HG03159 (cell line): ENCODE measurements at regions not wholly inside any gene's neighbourhood (a gene's known extent, or its start where the extent isn't known, plus 50 kb on each side); places are given as distances from the start of the nearest gene placed in this dataset.
A peak's percentile ranks its signal among the peaks of the same experiment; 100 is the strongest.

Experiments
- ATAC-seq: cut with Tn5 transposase; IDR thresholded peaks from one replicate; pipeline ENCODE4 v1.9.1; 2021; ENCODE audit warnings: mild to moderate bottlenecking, moderate library complexity; ENCODE audit not compliant: unreplicated experiment

DNA sequence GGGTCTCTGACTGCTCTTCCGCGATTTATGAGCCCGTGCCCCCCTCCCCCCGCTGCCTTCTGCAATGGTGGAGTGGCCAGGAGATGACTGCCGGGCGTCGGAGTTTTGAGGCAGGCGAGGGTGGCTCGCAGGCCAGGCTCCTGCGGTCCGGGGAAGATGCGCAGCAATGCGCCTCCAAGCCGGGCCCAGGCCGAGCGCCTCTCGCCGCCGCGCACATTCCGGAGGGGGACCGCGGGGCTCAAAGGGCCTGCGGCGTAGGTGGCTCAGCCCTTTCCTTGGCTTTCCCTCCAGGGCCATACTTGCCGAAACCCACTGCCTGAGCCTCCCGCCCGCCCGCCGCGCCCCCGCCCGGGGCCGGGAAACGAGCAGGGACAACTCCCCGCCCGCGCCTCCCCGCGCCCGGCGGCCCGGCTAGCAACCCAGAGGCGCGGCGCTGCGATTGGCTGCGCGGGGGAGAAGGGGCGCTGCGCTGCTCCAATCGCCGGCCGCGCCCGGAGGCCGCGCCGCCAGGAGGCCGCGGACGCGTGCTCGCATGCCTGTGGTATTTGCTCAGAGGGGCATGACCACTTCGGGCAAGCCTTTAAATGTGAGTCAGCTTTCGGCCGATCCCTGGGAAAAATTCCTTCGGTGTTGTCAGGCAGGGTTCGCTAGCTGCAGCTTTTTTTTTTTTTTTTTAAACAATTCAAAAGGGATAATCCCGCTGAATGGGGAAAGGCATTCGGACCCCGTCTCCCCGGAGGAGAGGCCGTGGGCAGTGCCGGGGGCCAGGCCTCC, 157.9 kb upstream of the PARP11 start:
- ATAC-seq = peak; percentile 72

DNA sequence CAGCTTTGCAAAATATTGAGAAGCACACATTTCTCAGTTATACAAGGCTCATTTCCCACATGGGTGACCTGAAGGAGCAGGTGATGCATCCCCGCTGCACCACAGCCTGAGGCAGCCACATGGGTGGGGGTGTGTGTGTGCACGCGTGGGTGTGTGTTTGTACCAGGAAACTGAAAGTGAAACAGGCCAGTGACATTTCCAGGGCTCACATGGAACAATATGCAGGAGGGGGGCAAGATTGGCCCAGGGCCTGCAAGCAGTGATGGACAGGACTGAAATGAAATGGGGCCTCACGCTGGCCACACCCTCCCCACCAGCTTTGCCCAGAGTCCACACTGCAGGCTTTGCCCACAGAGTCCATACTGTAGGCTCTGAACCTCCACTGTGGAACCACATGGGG, 154.2 kb upstream of the PARP11 start:
- ATAC-seq = no peak

DNA sequence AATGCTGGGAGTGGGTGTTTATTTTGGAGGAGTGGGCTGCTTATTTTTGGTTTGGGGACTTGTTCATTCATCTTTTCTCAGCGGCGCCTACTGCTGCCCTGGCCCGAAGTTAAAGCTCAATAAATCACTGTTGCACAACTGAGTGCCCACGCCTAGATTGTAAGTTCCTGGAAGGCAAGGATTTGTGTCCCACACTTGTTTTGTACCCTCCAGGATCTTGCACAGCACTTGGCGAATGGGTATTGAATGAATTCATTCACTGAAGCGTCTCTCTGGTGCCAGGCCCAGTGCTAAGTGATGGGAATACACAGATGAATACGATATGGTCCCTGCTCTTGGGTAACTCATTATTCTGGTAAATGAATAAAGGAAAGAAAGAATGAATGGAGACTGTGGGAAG, 153.3 kb upstream of the PARP11 start:
- no peak for ATAC-seq

DNA sequence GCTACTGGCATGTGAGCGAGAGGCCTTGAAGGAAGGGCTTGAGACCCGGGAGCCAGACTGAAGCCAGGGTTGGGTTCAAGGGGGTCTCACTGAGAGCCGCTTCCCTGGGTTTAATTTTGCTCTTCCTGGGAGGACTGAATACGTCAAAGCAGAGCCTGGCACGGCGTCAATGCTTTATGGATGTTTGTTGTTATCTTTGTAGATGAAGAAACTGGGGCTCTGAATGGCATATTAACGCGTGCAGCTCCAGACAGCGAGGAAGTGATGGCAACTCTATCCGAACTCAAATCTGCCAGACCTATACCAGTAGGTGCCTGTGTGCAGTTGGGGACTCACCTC, 152.8 kb upstream of the PARP11 start:
- ATAC-seq = no peak

DNA sequence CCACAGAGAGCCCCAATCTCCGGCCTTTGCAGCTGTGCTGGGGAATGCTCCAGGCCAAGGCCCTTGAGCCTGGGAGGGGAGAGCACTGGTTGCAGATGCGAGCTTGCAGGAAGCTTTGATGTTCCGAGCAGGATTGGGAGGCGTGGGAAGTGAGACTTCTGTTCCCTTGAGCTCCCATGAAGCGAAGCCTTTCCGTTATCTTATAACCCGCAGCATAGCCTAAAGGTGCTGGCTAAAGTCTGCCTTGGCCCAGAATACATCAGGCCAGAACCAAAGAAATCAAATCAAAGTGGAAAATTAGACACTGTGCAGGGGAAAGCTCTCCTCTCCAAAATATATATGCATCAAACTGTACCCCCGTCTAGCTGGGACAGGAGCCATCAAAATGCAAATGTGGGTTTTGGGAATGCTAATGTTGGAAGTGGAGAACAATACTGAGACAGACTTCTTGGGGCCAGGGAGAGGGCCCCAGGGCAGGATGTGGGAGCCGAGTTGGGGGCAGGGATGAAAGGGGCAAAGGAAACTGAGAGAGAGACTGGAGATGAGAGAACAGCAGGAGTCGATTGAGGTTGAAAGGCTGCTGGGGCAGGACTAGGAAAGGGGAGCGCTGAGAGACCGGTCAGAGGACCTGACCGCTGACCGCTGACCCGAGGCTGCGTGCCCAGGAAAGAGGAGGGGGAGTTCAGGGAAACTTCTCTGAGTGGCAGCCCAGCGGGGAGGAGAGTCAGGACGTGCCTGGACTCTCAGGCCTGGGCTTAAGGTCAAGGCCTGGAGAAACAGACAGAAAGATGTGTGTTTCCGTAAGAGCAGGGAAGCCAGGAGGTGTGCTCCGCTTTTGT, 152.2 kb upstream of the PARP11 start:
- ATAC-seq = no peak

DNA sequence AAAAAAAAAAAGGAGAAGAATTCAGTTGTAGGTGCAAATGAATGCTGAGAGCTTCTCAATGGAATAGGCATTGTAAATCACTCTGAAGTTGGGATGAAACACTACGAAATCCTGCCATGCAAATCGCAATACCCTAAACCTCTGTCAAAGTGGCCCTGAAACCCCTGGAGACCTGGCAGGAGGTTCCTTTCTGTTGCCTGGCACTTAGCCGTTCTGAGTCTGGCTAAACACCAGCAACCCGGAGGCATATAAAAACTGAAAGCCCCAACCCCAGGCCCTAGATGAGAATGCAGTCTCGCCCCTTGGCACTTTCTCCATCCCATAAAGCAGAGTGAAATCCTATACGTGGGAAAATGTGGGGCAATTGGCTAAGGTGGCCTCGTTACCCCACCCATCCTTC, 151.5 kb upstream of the PARP11 start:
- no peak for ATAC-seq

DNA sequence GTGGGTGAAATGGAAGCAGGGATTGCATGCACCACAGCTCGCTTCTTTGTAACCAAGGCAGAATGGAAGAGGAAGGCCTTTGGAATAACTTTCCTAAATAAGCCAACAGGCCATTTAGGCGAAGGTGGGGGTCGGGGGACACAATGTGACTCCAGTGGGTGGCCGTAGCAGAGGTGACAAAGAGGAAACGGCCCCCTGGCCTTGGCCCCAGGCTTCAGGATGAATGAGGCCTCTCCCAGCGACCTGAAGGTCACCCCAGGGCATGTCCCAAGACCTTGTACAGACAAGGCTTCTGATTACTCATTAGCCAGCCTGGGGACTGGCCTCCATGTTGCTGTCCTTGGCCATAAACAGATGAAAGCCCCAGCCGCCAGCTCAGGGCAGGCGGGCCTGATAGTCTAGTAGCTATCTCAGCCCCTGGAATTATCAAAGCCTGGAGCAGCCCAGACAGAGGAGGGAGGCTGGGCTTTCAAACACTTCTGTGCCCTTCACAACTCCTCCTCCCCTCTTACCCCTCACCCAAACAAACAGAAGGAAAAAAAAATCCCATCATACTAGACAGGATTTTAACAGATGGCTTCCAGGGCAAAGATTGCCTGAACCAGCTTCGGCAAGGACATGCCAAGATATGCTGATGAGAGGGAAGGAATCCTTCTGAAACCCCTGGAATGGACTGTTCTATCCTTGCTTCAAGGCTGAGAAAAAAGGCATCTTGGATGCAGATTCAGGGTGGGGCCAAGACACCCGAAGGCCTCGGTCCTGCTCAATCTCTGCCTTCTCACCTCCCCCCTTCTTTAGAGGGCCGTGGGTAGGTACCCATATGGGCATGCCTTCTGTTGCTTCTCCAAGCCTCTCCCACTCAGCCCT, 142.3 kb upstream of the PARP11 start:
- no peak for ATAC-seq

DNA sequence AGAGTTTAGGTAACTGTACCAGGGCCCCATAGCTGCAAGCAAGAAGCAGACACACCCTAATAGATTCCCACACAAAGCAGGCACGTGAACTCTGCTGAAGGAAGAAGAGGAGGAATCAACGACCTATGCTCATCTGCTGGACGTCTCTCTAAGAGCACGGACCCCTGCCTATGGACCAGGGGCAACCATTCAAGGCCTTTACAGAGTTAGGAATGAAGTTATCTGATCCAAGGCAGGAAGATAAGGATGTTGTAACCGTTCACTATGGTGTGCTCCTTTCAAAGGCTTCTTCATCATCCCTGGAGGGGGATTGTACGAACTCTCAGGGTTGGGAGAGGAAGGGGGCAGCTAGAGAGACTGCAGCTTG, 141.6 kb upstream of the PARP11 start:
- ATAC-seq = no peak

DNA sequence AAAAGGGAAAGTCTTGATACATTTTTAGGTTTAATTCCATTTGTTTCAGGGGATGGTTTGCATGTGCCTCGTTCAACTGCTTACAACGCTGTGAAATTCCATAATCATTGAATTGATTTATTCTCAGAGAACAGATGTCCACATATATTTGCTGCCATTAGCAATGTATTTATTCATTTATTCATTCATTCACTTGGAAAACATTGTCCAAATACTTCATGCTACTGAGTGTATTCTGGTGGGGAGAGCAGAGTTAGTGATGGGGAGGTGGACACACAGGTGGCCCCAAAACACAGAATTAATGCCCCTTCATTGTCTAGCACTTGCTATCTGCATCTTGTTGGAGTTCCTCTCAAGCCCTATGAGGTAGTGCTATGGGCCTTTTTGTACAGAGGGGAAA, 141.2 kb upstream of the PARP11 start:
- no peak for ATAC-seq

DNA sequence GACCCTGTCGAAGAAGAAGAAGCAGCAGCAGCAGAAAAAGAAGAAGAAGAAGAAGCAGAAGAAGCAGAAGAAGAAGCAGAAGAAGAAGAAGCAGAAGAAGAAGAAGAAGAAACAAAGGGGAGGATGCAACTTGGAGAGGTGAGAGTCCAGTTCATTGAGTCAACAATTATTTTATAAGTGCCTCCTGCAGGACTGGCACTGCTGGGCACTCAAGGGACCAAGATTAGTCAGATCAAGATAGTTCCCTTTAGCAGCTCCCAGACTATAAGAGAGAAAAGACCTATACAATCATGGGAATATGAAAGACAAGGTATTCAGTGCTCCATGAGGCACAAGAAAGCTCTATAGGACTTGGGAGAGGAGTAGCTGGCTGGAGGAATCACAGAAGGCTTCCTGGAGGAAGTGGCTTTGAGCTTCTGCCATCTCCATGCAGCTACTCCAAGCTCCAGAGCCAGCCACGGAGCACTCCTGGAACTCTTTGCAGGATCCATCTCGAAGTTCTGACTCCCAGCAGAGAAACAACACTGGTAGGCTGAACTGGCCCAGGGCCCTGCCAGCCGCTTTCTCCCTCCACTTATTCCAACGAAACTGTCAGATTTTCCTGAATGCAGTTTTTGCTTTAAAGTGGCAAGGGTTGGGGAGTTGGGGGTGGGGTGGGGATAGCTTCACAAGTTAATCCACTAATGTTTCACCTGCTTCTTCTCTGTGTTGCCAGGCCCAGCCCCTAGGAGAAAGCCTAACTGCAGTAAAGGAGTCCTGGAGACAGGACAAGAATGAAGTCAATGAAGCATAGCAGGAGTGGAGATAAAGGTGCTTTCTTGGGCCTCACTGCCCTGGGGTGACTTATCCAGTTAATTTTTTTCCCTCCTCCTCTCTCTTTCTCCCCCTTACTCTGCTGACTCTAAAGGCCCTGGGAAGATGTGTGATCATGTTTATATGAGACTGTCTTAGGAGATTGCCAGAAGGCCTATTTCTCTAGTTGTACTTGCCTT, 140.1 kb upstream of the PARP11 start:
- ATAC-seq = no peak

DNA sequence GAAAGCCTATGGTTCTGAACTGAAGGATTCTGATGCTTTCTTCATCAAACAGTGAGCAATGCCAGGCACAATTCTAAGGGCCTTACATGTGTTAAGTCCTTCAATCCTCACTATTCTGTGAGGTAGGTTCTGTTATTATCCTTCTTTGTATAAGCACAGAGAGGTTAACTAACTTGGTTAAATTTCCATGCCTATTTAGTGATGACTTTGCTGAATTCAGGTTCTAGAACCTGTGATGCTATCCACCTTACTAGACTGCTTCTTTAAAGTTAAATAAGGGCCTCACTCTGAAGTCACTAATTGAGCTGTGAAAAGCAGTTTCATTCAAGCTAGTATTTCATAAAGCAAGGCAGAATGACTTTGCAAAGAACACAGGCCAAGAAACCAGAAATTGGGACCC, 138.9 kb upstream of the PARP11 start:
- no peak for ATAC-seq

DNA sequence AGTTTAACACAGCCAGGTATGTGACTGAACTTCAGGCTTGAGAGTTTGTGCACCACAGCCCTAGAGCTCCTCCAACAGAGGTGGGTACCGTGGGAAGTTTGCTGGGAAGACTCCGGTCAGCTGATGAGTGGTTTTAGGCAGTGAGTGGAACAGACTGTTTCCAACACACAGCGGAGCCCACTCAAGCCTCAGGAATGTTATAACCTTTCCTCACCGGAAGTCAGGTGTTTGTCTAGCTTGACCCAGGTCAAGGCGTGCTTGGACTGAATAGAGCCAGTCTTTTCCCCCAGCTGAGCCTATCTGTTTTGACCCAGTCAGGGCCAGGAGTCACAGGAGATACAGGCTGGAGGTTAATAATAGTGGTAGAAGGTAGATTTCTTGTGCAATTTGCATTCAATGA, 138.4 kb upstream of the PARP11 start:
- no peak for ATAC-seq

DNA sequence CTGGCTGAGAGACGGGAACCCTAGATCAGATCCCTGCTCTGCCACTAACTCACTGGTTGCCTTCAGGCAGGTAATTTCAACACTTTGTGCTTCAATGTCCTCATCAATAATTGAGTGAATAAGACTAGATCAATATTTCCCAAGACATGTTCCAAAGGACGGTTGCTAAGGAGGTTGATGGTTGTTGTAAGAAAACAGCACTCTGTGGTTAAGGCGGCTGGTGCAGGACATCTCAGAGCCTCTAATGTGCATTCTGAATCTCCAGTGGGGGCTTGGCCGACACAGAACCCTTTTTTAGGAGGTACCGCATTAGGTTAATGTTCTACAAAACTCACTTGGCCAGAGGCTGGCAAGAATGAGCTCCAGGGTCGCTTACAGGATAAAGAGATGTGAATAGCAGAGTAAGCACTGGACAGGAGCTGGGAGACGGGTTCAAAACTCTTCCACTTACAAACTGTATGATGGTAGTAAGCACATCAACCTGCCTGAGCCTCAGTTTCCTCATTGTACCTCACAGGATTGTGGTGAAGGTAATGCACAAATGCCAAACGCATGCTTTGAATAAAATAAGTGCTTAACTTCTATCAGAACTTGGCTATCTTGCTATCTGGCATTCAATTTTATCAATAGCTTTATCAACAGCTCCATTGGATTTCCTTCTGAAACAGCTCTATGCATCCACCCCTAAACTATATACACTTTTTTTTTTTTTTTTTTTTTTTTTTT, 136.9 kb upstream of the PARP11 start:
- no peak for ATAC-seq

DNA sequence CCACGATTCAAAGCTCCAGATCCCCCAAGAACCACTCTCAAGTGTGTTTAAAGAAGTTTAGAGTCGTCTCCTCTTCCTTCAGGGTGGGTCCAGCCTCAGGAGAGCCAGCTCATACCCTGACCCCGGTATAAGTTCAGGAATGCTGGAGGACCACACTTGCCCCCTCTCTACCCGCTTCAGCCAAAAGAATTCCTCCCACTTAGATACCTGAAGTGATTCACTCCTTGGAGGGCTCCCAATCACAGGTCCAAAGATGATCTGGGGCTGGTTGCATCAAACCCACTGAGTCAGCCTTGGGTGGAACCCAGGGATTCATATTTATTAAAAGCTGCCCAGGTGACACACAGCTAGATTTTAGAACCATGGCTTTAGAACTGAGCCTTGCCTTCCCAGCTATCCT, 133.5 kb upstream of the PARP11 start:
- ATAC-seq = no peak

DNA sequence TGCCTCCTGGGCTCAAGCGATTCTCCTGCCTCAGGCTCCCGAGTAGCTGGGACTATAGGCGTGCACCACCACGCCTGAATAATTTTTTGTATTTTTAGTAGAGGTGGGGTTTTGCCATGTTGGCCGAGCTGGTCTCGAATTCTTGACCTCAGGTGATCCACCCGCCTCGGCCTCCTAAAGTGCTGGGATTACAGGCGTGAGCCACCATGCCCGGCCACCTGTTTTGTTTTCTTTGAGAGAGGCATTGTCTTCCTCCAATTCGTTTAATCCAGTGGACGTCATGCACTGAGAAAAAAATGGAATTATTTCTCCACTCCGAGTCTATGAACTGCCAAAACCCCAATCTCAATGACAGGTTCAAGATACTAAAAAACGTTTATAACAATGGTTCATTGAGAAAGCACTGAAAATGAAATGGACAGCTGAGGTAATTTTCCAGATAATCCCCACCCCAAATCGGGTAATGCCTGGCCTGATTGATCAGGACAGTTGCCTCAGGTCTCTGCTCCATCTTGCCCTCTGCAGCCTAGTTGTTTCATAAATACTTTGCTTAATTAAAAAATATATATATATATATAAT, 132.7 kb upstream of the PARP11 start:
- ATAC-seq = no peak

DNA sequence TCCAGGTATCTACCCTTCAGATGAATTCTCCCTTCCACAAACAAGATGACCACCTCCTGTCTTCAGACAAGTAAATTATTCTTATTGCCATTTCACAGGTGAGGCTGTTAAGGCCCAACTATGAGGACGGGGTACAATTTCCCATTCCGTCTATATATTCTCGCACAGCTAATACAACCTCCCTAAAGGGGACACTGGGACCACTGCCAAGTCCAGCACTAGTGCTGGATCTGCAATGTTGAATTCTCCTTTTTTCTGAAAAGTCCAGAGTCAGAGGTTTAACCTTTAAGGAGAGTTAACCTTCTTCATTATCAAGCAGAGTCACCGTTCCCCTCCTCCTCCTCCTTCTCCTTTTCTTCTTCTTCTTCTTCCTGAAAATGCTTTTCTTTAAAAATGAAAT, 130.4 kb upstream of the PARP11 start:
- ATAC-seq = no peak

DNA sequence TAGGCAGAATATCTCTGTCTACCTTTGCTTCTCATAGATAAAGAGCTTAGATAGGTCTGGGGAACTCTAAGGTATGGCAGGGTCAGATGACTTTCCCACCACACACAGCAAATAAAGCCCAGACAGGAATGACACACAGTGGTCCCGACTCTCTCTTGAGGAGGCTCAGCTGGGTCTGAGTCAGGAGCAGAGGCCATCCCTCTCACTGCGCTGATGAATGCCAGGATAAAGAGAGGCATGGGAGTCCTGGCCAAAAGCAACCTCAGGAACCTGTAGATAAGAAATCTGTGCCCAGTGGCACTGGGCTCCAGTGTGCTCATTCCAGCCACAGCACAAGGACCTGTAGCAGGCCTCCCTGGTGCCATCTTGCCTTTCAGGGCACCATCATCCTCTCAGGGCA, 129.4 kb upstream of the PARP11 start:
- no peak for ATAC-seq

DNA sequence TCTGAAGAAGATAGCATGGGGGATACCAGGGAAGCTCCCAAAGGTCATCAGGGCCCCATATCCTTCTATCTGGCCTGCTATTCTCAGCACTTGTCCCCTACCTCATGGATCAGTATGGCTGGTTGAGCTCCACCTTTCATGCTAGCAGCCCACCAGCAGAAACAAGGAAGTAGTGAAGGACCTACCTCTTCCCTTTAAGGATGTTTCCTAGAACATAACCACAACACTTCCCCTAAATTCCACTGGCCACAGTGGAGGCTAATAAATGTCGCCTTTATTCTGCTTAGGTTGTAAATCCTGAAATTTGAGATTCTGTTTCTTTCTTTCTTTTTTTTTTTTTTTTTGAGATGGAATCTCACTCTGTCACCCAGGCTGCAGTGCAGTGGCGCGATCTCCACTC, 128.6 kb upstream of the PARP11 start:
- ATAC-seq = no peak

DNA sequence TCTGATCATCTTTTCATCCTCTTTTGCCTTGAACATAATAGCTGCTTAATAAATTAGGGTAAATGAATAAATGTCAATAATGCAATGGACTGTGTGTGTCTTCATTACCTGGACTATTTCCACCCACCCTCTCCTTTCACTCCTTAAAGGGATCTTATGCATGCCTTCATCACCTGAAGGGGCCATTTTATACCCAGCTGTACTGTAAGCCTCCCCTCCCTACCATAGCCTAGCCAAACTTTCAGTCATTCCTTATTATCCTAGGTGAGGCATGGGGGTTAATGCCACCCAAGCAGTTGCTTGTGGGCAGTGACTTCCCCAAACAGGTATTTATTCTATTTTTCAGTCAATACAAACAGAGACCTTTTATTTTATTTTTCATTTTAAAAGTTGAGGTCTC, 127.8 kb upstream of the PARP11 start:
- no peak for ATAC-seq
